NB4 (cell line): ENCODE measurements at regions not wholly inside any gene's neighbourhood (a gene's known extent, or its start where the extent isn't known, plus 50 kb on each side); places are given as distances from the start of the nearest gene placed in this dataset.

Source experiments
- MAX ChIP-seq: IDR thresholded peaks from 2 replicates; pipeline ENCODE4 v1.6.1; 2011; ENCODE audit warnings: low read depth, low read length
- POLR2A ChIP-seq: IDR thresholded peaks from 2 replicates; pipeline ENCODE4 v1.6.1; 2011; ENCODE audit warnings: mild to moderate bottlenecking; ENCODE audit not compliant: insufficient read length; ENCODE audit errors: extremely low read depth
- TF ChIP-seq, protein P1 (sequence below): IDR thresholded peaks from one replicate; pipeline ENCODE4 v1.5.1; 2012; ENCODE audit warnings: low read depth, low read length

DNA sequence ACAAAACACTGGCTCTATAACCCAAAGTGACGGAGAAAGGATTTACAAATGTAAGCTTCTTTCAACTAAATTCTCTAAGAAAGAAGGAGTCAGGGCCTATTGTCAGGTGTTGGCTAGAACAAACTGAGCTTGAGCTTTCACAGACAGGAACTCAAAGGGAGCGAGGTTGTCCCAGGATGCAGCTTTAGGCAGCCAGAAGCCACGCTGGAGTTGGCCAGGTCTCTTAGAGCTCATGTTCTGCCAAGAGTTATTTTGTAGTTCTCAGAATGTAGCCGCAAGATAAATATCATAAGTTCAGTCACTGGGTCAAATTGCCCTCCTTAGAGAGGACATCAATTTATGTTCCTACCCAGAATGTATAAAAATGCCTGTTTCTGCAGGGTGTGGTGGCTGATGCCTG is 54.1 kb upstream of the GREB1L start:
- TF ChIP-seq, protein P1, sequence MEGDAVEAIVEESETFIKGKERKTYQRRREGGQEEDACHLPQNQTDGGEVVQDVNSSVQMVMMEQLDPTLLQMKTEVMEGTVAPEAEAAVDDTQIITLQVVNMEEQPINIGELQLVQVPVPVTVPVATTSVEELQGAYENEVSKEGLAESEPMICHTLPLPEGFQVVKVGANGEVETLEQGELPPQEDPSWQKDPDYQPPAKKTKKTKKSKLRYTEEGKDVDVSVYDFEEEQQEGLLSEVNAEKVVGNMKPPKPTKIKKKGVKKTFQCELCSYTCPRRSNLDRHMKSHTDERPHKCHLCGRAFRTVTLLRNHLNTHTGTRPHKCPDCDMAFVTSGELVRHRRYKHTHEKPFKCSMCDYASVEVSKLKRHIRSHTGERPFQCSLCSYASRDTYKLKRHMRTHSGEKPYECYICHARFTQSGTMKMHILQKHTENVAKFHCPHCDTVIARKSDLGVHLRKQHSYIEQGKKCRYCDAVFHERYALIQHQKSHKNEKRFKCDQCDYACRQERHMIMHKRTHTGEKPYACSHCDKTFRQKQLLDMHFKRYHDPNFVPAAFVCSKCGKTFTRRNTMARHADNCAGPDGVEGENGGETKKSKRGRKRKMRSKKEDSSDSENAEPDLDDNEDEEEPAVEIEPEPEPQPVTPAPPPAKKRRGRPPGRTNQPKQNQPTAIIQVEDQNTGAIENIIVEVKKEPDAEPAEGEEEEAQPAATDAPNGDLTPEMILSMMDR, result no peak
- TF ChIP-seq POLR2A (no peak), MAX (no peak)
